NCI-H69 (cell line): ENCODE measurements at regions not wholly inside any gene's neighbourhood (a gene's known extent, or its start where the extent isn't known, plus 50 kb on each side); places are given as distances from the start of the nearest gene placed in this dataset.
"Not testable (repeated sequence)": the region's sequence is repeated elsewhere in the genome, so short reads cannot be mapped to it uniquely, and the experiment has no call there.

Experiments used
- DNase-seq: peaks from one replicate; lab custom pipeline; 2025; lab: John Stamatoyannopoulos, UW

DNA sequence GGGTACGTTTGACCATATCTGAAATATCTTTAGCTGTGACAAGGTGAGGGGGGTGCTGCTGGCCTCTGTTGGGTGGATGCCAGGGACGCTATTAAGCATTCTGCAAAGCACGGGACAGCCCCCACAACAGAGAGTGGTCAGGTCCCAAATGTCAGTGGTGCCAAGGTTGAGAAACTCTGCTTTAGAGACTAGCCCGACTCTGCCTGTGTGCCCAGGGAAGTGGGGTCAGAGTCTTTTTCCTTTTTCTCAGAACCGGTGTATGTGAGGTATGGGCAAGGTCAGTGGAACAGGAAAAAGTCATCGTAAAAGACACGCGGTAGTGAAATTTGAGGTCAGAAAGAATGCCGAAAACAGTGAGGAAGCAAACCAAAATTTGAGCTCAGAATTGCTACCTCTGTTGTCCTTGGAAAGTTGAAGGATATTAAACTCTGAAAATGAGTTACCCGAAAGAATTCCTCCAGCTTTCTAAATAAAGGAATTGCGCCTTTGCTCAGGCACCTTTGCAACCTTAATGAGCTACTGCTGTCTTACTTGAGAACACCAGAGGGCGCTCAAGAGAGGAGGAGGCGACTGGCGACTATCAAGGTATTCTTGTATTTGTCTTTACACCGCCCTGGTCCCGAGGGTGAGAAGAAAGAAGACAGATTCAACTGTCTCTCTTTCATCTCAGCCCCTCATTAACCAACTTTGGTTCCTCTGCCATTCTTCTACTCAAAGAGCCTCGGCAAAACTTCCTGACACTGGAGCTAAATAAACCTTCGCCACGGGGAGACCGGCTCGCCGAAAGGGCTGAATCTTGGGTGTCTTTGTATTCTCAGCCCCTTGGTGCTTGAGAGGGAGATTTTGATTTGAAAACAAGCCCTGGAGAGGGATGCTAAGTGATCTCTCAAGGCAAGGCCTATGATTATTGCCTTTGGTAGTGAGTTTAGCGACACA is 85.4 kb upstream of the OLIG2 start:
- peak; percentile 62 for DNase-seq

- DNase-seq = no peak
These were observed 84.5 kb upstream of the OLIG2 start for GRCh38 chr21:32941263-32941662.

GRCh38 chr21:32946654-32947053 is 79.1 kb upstream of the OLIG2 start:
- DNase-seq = no peak

DNA sequence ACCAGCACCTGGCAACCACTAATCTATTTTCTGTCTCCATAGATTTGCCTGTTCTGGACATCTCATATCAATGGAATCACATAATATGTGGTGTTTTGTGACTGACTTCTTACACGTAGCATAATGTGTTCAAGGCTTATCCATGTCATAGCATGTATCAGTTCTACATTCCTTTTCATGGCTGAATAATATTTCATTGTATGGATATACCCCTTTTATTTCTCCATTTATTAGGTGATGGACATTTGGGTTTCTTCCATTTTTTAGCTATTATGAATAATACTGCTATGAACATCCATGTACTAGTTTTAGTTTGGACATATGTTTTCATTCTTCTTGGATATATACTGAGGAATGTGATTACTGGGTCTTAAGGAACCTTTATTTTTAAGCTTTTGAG is 78.0 kb upstream of the OLIG2 start:
- DNase-seq = no peak

- DNase-seq = no peak
These were observed 76.0 kb upstream of the OLIG2 start for GRCh38 chr21:32949701-32950100.

- no peak for DNase-seq
These were observed 74.7 kb upstream of the OLIG2 start for GRCh38 chr21:32951041-32951440.

- no peak for DNase-seq
These were observed 71.4 kb upstream of the OLIG2 start for GRCh38 chr21:32954353-32954752.

DNA sequence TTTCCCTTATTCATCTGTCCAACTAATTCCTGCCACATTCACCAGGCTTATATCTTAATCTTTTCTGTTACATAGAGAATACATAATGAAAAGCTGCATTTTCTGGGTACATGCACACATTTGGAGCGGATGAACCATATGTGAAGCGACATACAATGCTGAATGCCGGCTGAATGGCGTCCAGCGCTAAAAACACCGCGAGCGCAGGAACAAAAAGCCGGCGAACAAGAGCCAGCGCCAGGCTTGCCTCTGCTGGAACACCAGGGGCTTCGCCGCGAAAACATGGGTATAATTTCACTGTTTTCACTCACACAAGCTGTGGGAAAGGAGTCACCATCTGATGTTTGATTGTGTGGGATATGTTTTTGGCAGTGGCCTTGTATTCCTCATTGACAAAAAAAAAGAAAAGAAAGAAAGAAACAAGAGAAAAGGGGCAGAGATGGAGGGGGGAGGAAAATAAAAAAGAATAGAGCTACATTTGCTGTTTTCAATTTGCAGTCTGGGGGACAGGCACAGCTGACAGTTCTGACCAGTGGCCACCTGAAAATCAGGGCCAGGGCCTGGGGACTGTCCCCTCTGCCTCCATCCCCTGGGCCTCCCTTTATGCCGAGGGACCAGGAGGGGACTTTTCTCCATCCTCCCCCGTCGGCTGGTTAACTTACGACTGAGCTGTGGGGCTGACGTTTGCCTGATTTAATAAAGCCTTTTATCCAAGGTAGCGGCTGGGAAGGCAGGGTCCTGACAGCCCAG is 70.2 kb upstream of the OLIG2 start:
- no peak for DNase-seq

GRCh38 chr21:32956061-32956656 is 69.6 kb upstream of the OLIG2 start:
- no peak for DNase-seq

GRCh38 chr21:32957545-32957944 is 68.2 kb upstream of the OLIG2 start:
- DNase-seq = peak; percentile 70

DNA sequence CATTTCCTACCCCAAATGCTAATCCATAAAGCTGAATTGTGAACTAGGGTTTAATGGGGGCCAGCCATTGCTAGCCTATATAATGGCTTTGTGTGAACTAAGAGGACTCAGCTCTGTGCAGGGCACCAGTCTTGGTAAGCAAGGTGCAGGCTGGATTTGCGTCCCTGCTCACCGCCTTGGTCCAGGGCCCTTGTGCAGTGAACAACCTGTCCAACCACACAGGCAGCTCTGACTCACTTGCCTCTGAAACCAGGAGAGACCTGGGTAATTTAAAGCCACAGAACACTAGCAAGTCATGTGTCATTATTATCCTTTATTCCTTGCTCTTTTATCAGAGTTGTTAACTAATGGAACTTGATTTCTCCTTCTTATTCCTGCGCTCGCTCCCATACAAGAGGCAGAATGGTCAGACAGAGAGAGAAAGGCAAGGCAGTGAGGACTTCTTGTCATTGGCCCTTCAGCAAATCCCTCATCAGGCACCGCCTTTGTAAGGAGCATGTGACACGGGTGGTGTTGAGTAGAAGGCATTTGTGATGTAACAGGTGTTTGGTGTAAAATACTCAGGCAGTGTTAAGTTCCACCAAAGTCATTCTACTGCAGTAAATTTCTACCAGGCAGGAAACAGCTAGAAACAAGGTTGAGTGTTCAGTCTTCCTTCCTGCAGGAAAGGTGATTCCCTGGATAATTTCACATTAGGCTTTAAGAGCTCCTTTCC is 67.3 kb upstream of the OLIG2 start:
- DNase-seq = no peak

- no peak for DNase-seq
These were observed 63.5 kb upstream of the OLIG2 start for GRCh38 chr21:32962268-32962667.

GRCh38 chr21:32965129-32965680 is 60.5 kb upstream of the OLIG2 start:
- no peak for DNase-seq

DNA sequence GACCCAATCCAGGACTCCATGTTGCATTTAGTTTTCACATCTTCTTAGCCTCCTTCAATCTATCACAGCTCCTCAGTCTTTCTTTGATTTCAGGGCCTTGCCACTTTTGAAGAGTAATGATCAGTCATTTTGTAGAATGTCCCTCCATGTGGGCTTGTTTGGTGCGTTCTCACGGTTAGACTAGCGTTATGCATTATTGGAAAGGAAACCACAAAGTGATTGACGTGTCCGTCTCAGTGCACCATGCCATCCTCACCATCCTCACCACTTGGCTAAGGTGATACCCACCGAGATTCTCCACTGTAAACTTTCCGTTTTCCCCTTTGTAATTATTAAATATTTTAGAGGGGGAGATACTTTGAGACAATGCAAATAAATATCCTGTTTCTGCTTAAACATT is 59.6 kb upstream of the OLIG2 start:
- DNase-seq = no peak

- DNase-seq = not testable (repeated sequence)
These were observed 57.6 kb upstream of the OLIG2 start for GRCh38 chr21:32968103-32968502.

- DNase-seq = no peak
These were observed 51.1 kb upstream of the OLIG2 start for GRCh38 chr21:32974653-32975052.

DNA sequence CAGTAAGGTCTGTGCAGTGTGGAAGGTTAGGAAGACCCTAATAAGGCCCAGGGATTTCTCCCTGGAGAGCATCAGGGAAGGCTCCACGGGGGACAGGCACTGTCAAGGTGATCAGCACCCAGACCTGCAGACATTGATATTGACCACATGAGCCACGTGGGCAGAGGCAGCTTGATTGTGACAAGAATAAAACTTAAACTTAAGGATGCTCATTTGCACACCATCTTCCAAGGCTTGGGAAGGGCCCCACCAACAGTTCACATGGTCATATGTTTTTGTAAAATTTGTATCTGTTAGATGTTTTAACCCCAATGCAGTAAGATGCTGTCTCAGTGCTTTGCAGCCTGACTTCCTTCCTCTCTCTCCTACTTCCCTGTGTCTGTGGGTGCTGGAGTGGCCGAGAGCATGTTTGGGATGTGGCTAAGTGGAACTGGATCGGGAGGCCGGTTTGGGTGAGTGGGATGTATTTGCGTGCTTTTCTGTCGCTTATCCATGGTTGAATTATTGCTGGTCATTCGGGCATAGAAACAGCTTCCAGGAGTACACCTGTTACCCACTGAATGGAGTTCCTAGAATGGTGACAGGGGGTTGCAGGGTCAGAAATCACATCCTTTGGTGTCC is 49.8 kb upstream of the OLIG2 start:
- no peak for DNase-seq
